CD4-positive, alpha-beta T cell (primary cell): ENCODE measurements at regions not wholly inside any gene's neighbourhood (a gene's known extent, or its start where the extent isn't known, plus 50 kb on each side); places are given as distances from the start of the nearest gene placed in this dataset.

ENCODE experiments used
- ATAC-seq: fragments of 200-7000 bp; cut with Tn5 transposase; one replicate; pipeline ENCODE4 v1.10.0; 2022; ENCODE audit warnings: mild to moderate bottlenecking; ENCODE audit not compliant: poor library complexity
- CTCF ChIA-PET: fragments of 350-600 bp; sonication (Branson Sonifier 250); formaldehyde crosslinking; loops from one replicate; lab custom pipeline; 2021; ENCODE audit warnings: antibody characterized with exemption, inconsistent platforms; lab: Charles Lee
- POLR2A ChIA-PET: fragments of 350-600 bp; sonication (Branson Sonifier 250); formaldehyde crosslinking; loops from one replicate; lab custom pipeline; 2021; ENCODE audit warnings: antibody characterized with exemption, inconsistent platforms; lab: Charles Lee
- DNase-seq, 14 experiments: peaks; one replicate each; pipeline ENCODE4 v3.0.0-alpha.2; 2013 to 2020; ENCODE audit warnings: mixed read lengths in 2 of 14
- H3K27ac ChIP-seq, 2 donors: one replicate each; pipeline versions ENCODE4 v1.5.1 to v1.7.0; 2013; ENCODE audit warnings: low read length in 2 of 2, low read depth in 1 of 2, mild to moderate bottlenecking in 1 of 2
- H3K27me3 ChIP-seq, 2 experiments: 1 replicate in 1 of 2; 2 replicates in 1 of 2; pipeline versions ENCODE4 v1.6.1 to v1.7.0; 2013; ENCODE audit warnings: low read length in 2 of 2, control low read depth in 1 of 2, mild to moderate bottlenecking in 1 of 2, moderate library complexity in 1 of 2; ENCODE audit not compliant: insufficient read depth in 2 of 2, control insufficient read depth in 1 of 2
- H3K36me3 ChIP-seq: one replicate; pipeline ENCODE4 v1.6.1; 2013; ENCODE audit warnings: low read length, control low read depth; ENCODE audit not compliant: insufficient read depth
- H3K4me1 ChIP-seq: one replicate; pipeline ENCODE4 v1.6.1; 2013; ENCODE audit warnings: low read length, control low read depth; ENCODE audit not compliant: insufficient read depth
- H3K4me3 ChIP-seq: one replicate; pipeline ENCODE4 v1.5.1; 2013; ENCODE audit warnings: mild to moderate bottlenecking, low read length, moderate library complexity
- H3K9me3 ChIP-seq, 2 experiments: 1 replicate in 1 of 2; 2 replicates in 1 of 2; pipeline versions ENCODE4 v1.6.1 to v1.7.0; 2013; ENCODE audit warnings: low read length in 2 of 2, mild to moderate bottlenecking in 2 of 2, control low read depth in 1 of 2, moderate library complexity in 1 of 2; ENCODE audit not compliant: control insufficient read depth in 1 of 2, insufficient read depth in 1 of 2
- H3K27ac Mint-ChIP-seq: one replicate; pipeline ENCODE4 v1.8.0; 2020; ENCODE audit warnings: mixed read lengths
- H3K27me3 Mint-ChIP-seq: one replicate; pipeline ENCODE4 v1.8.0; 2021; ENCODE audit warnings: mixed read lengths
- H3K36me3 Mint-ChIP-seq: one replicate; pipeline ENCODE4 v1.8.0; 2021; ENCODE audit warnings: low read depth, mixed read lengths
- H3K4me1 Mint-ChIP-seq: one replicate; pipeline ENCODE4 v1.8.0; 2021; ENCODE audit warnings: low read depth, mixed read lengths
- H3K4me3 Mint-ChIP-seq: one replicate; pipeline ENCODE4 v1.8.0; 2020; ENCODE audit warnings: mild to moderate bottlenecking, mixed read lengths
- H3K9me3 Mint-ChIP-seq: one replicate; pipeline ENCODE4 v1.8.0; 2020; ENCODE audit warnings: mixed read lengths
- intact Hi-C, 2 experiments: fragments of 100-400 bp; cut with DNase I in 1 of 2; cut with micrococcal nuclease in 1 of 2; formaldehyde crosslinking; loops; one replicate each; pipeline versions ENCODE4 v1.15.1 to v1.9.0; 2023 to 2025; cut with DNase I, micrococcal nuclease
- TF ChIP-seq, protein P1 (sequence below): fragments of 200-600 bp; IDR thresholded peaks from one replicate; pipeline ENCODE4 v1.8.0; 2022; ENCODE audit warnings: antibody characterized with exemption, mild to moderate bottlenecking

DNA sequence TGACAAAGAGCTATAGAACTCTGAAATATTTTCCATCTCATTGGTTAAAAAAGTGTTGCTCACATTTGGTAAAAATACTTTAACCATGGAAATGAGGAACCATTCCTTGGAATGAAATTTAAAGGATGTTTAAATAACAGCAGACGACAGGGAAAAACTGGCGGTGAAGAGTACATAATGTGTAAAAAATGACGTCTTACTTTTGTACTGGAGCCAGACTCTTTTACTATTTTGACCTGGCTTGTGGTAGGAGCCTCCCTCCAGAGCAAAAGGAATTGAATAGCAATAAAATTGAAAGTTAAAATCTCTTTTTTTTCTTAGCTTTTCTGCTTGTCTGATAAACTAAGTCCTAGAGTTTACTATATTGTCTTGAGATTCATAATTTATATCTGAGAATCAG lies 426.2 kb upstream of the KLHL1 start:
- POLR2A ChIA-PET: no interaction called here
- no peak overlapping the region for H3K4me3 ChIP-seq
- no peak for ATAC-seq
- intact Hi-C loops: no loop called here
- H3K27ac ChIP-seq: no peak overlapping the region
- H3K36me3 Mint-ChIP-seq: no peaks in the 10 kb centered on the region
- peaks cover 0 to 8% of the 10 kb centered on the region in 2 experiments for H3K9me3 ChIP-seq
- no peaks in the 10 kb centered on the region for H3K27me3 ChIP-seq
- CTCF ChIA-PET: no interaction called here
- H3K27ac Mint-ChIP-seq: no peak overlapping the region
- H3K4me1 ChIP-seq: no peaks in the 10 kb centered on the region
- no peak overlapping the region for H3K4me3 Mint-ChIP-seq
- no peak for DNase-seq
- H3K36me3 ChIP-seq: no peaks in the 10 kb centered on the region
- no peaks in the 10 kb centered on the region for H3K27me3 Mint-ChIP-seq
- H3K9me3 Mint-ChIP-seq: peaks cover 5% of the 10 kb centered on the region
- no peaks in the 10 kb centered on the region for H3K4me1 Mint-ChIP-seq
- TF ChIP-seq, protein P1, sequence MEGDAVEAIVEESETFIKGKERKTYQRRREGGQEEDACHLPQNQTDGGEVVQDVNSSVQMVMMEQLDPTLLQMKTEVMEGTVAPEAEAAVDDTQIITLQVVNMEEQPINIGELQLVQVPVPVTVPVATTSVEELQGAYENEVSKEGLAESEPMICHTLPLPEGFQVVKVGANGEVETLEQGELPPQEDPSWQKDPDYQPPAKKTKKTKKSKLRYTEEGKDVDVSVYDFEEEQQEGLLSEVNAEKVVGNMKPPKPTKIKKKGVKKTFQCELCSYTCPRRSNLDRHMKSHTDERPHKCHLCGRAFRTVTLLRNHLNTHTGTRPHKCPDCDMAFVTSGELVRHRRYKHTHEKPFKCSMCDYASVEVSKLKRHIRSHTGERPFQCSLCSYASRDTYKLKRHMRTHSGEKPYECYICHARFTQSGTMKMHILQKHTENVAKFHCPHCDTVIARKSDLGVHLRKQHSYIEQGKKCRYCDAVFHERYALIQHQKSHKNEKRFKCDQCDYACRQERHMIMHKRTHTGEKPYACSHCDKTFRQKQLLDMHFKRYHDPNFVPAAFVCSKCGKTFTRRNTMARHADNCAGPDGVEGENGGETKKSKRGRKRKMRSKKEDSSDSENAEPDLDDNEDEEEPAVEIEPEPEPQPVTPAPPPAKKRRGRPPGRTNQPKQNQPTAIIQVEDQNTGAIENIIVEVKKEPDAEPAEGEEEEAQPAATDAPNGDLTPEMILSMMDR: no peak

- H3K36me3 ChIP-seq: no peaks in the 10 kb centered on the region
- DNase-seq (no peak), ATAC-seq (no peak)
- intact Hi-C loops: no loop called here
- no peaks in the 10 kb centered on the region for H3K27me3 ChIP-seq
- Mint-ChIP-seq H3K4me3 (no peak overlapping the region), H3K9me3 (peaks cover 4% of the 10 kb centered on the region), H3K4me1 (no peaks in the 10 kb centered on the region), H3K36me3 (no peaks in the 10 kb centered on the region), H3K27ac (no peak overlapping the region), H3K27me3 (no peaks in the 10 kb centered on the region)
- ChIA-PET CTCF (no interaction called here), POLR2A (no interaction called here)
- H3K27ac ChIP-seq: no peak overlapping the region
- TF ChIP-seq, protein P1: no peak
- H3K4me1 ChIP-seq: no peaks in the 10 kb centered on the region
- peaks cover 0 to 3% of the 10 kb centered on the region in 2 experiments for H3K9me3 ChIP-seq
- no peak overlapping the region for H3K4me3 ChIP-seq
These were observed 421.4 kb upstream of the KLHL1 start for GRCh38 chr13:70529652-70530051.

GRCh38 chr13:70527599-70527998 lies 419.3 kb upstream of the KLHL1 start:
- Mint-ChIP-seq H3K9me3 (peaks cover 2% of the 10 kb centered on the region), H3K27me3 (no peaks in the 10 kb centered on the region), H3K4me3 (no peak overlapping the region), H3K4me1 (no peaks in the 10 kb centered on the region), H3K27ac (no peak overlapping the region), H3K36me3 (no peaks in the 10 kb centered on the region)
- H3K27ac ChIP-seq: no peak overlapping the region
- DNase-seq: no peak
- intact Hi-C loops: no loop called here
- CTCF ChIA-PET: interaction anchor here (0.5 kb wide), 1 partner anchor 1279 kb away, joined by 3 read pairs; no protein-coding TSS in a partner anchor
- TF ChIP-seq, protein P1: no peak
- no peaks in the 10 kb centered on the region for H3K36me3 ChIP-seq
- no peaks in the 10 kb centered on the region for H3K27me3 ChIP-seq
- H3K4me1 ChIP-seq: no peaks in the 10 kb centered on the region
- ATAC-seq: no peak
- POLR2A ChIA-PET: no interaction called here
- peaks cover 0 to 3% of the 10 kb centered on the region in 2 experiments for H3K9me3 ChIP-seq
- H3K4me3 ChIP-seq: no peak overlapping the region
